Left ventricle myocardium inferior (tissue), 1 donor: ENCODE measurements at regions not wholly inside any gene's neighbourhood (a gene's known extent, or its start where the extent isn't known, plus 50 kb on each side); places are given as distances from the start of the nearest gene placed in this dataset.

ENCODE experiments used
- DNase-seq: peaks from one replicate; pipeline ENCODE4 v3.0.0-alpha.2; 2020
- H3K27ac ChIP-seq: fragments of 200-600 bp; replicated peaks from 2 replicates; pipeline ENCODE4 v1.8.0; 2021
- H3K27me3 ChIP-seq: fragments of 200-600 bp; 2 replicates; pipeline ENCODE4 v1.8.0; 2021; ENCODE audit warnings: low read depth
- H3K36me3 ChIP-seq: fragments of 200-600 bp; 2 replicates; pipeline ENCODE4 v1.8.0; 2021
- H3K4me1 ChIP-seq: fragments of 200-600 bp; 2 replicates; pipeline ENCODE4 v1.8.0; 2021
- H3K4me3 ChIP-seq: fragments of 200-600 bp; 2 replicates; pipeline ENCODE4 v1.8.0; 2021; ENCODE audit warnings: mild to moderate bottlenecking, moderate library complexity
- H3K9me3 ChIP-seq: fragments of 200-600 bp; replicated peaks from 2 replicates; pipeline ENCODE4 v1.8.0; 2021
- intact Hi-C: fragments of 100-400 bp; cut with micrococcal nuclease; formaldehyde crosslinking; loops from one replicate; pipeline ENCODE4 v1.11.0; 2022
- TF ChIP-seq, protein P1 (sequence below): fragments of 200-600 bp; IDR thresholded peaks from 2 replicates; pipeline ENCODE4 v1.8.0; 2021; ENCODE audit warnings: antibody characterized with exemption, mild to moderate bottlenecking, borderline replicate concordance
- donor health status: DM: no; HTN: yes; CAD: no; lungs with severe emphysema.

- no peaks in the 10 kb centered on the region for H3K27me3 ChIP-seq
- H3K9me3 ChIP-seq: no peaks in the 10 kb centered on the region
- no peak overlapping the region for H3K27ac ChIP-seq
- no peaks in the 10 kb centered on the region for H3K36me3 ChIP-seq
- TF ChIP-seq, protein P1, sequence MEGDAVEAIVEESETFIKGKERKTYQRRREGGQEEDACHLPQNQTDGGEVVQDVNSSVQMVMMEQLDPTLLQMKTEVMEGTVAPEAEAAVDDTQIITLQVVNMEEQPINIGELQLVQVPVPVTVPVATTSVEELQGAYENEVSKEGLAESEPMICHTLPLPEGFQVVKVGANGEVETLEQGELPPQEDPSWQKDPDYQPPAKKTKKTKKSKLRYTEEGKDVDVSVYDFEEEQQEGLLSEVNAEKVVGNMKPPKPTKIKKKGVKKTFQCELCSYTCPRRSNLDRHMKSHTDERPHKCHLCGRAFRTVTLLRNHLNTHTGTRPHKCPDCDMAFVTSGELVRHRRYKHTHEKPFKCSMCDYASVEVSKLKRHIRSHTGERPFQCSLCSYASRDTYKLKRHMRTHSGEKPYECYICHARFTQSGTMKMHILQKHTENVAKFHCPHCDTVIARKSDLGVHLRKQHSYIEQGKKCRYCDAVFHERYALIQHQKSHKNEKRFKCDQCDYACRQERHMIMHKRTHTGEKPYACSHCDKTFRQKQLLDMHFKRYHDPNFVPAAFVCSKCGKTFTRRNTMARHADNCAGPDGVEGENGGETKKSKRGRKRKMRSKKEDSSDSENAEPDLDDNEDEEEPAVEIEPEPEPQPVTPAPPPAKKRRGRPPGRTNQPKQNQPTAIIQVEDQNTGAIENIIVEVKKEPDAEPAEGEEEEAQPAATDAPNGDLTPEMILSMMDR: no peak
- H3K4me1 ChIP-seq: no peaks in the 10 kb centered on the region
- no peak for DNase-seq
- H3K4me3 ChIP-seq: no peak overlapping the region
- intact Hi-C loops: no loop called here
Measured at GRCh38 chr4:181162676-181163075, 1080.5 kb upstream of the TENM3 start.

DNA sequence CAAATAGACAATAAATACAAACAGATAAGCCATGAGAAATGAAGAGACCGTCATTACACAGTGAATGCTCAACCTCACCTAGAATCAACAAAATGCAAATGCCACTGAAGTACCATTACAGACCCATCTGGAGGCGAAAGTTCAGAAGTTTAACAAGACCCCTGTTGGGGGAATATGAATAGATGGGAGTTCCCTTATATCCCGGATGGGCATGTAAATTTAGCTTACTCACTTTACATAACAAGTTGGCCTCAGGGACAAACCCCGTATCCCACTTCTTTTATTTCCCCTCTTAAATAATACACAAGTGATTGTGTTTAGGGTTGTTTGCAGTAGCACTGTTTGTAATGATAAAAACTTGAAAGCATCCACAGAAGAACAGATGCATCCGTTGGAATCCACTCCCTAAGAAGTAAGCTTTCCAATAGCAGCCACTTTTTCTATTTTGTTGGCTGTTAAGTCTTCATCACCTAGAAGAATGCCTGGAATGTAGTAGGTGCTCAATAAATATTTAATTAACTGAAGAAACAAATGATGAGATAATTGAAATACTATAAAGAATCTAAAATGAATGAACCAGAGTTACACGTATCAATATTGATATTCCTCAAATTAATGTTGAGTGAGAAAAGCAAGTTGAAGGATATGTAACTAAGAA is 1076.3 kb upstream of the TENM3 start:
- DNase-seq: no peak
- Histone ChIP-seq H3K27ac (no peak overlapping the region), H3K4me1 (no peaks in the 10 kb centered on the region), H3K27me3 (no peaks in the 10 kb centered on the region), H3K36me3 (no peaks in the 10 kb centered on the region), H3K9me3 (no peaks in the 10 kb centered on the region), H3K4me3 (no peak overlapping the region)
- intact Hi-C loops: no loop called here
- TF ChIP-seq, protein P1: no peak

DNA sequence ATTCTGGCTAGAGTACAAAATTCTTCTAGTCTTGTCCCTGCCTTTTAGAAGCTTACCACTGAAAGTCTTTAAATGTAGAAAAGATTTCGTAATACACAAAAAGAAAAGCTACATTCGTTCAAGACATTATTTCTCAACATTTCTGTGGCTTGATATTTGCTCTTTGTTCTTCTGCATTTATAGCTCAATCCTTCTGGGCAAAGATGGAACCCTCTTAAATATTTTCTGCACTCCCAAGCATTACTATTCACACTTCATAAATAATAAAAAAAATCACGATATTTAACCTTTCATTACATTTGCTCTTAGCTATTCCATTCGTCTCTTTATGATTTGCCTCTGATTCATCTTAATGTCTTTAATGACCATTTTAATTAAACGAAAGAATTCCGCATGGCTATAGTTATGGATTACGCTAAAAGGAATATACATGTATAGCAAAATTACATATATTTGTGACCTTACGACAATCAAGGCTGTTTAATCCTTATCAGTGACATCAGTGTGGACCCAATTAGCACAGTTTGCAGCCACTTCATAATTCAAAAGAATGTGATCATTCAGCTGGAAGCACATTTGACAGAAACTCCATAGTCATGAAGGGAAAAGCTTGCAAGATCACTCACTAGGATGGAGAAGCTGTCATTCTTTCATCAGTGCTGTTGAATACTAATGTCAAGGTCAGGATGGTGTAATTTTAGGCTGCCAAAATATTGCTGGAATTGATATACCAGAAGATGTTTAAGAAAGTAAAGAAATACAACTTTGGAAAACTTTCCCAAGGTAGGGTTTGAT is 1075.0 kb upstream of the TENM3 start:
- H3K4me3 ChIP-seq: no peak overlapping the region
- H3K9me3 ChIP-seq: no peaks in the 10 kb centered on the region
- H3K4me1 ChIP-seq: no peaks in the 10 kb centered on the region
- no peak for DNase-seq
- intact Hi-C loops: no loop called here
- TF ChIP-seq, protein P1: no peak
- no peaks in the 10 kb centered on the region for H3K36me3 ChIP-seq
- no peak overlapping the region for H3K27ac ChIP-seq
- no peaks in the 10 kb centered on the region for H3K27me3 ChIP-seq

- no peak overlapping the region for H3K4me3 ChIP-seq
- DNase-seq: no peak
- no peak overlapping the region for H3K27ac ChIP-seq
- H3K36me3 ChIP-seq: no peaks in the 10 kb centered on the region
- H3K4me1 ChIP-seq: no peaks in the 10 kb centered on the region
- TF ChIP-seq, protein P1: no peak
- no peaks in the 10 kb centered on the region for H3K27me3 ChIP-seq
- intact Hi-C loops: no loop called here
- H3K9me3 ChIP-seq: no peaks in the 10 kb centered on the region
Measured at GRCh38 chr4:181173046-181173445, 1070.2 kb upstream of the TENM3 start.

DNA sequence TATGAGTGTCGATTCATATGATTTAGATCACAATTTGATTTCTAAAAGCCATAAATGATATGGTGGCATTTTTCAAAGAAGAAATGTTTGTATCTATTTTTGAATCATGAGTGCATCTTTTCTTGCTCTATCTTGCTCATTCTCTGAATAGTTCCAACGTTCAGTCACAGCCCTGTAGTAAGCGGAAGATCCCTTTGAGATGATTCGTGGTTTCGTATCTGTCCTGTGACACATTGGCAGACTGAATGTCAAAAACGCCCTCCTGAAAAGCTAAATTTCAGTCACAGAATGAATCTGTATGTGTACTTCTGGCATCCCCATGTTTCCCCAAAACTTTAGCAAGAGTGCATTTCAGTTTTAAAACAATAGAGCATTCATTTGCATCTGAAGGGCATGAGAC is 1066.9 kb upstream of the TENM3 start:
- no peaks in the 10 kb centered on the region for H3K36me3 ChIP-seq
- H3K9me3 ChIP-seq: no peaks in the 10 kb centered on the region
- H3K27ac ChIP-seq: no peak overlapping the region
- intact Hi-C loops: no loop called here
- no peaks in the 10 kb centered on the region for H3K27me3 ChIP-seq
- no peak overlapping the region for H3K4me3 ChIP-seq
- H3K4me1 ChIP-seq: no peaks in the 10 kb centered on the region
- DNase-seq: no peak
- TF ChIP-seq, protein P1: no peak
